Panc1 (cell line): ENCODE measurements at regions not wholly inside any gene's neighbourhood (a gene's known extent, or its start where the extent isn't known, plus 50 kb on each side); places are given as distances from the start of the nearest gene placed in this dataset.

ENCODE experiments used
- ATAC-seq: fragments of 200-7000 bp; cut with Tn5 transposase; 2 replicates; pipeline ENCODE4 v1.9.1; 2020; ENCODE audit warnings: mild to moderate bottlenecking, moderate library complexity
- BruUV-seq: library from RNA; stranded (reverse); fragments of 400-500 nt; replicated peaks from 2 replicates; lab custom pipeline; 2021; lab: Mats Ljungman, UMichigan
- CTCF ChIA-PET: fragments of 300-600 bp; sonication (Branson Sonifier 250); formaldehyde crosslinking; loops from one replicate; lab custom pipeline; 2022; ENCODE audit warnings: antibody characterized with exemption; lab: Charles Lee
- POLR2A ChIA-PET: fragments of 300-600 bp; sonication (Branson Sonifier 250); formaldehyde crosslinking; loops from one replicate; lab custom pipeline; 2022; ENCODE audit warnings: antibody characterized with exemption; lab: Charles Lee
- DNase-seq: peaks from one replicate; pipeline ENCODE4 v3.0.0-alpha.2; 2010; ENCODE audit warnings: low read depth, low spot score
- H3K27ac ChIP-seq: 2 replicates; pipeline ENCODE4 v1.5.1; 2011; ENCODE audit warnings: mild to moderate bottlenecking, low read length, inconsistent platforms
- H3K27me3 ChIP-seq: fragments of 200-500 bp; sonication (Bioruptor generic); 2 replicates; pipeline ENCODE4 v1.6.0; 2014; ENCODE audit warnings: low read length, inconsistent platforms; ENCODE audit not compliant: control insufficient read depth, insufficient read depth
- H3K36me3 ChIP-seq: fragments of 200-500 bp; sonication (Bioruptor generic); 2 replicates; pipeline ENCODE4 v1.5.1; 2014; ENCODE audit warnings: inconsistent platforms, mild to moderate bottlenecking, low read length, moderate library complexity; ENCODE audit not compliant: control insufficient read depth, insufficient read depth
- H3K4me1 ChIP-seq: 2 replicates; pipeline ENCODE4 v1.5.1; 2011; ENCODE audit warnings: inconsistent platforms, mild to moderate bottlenecking, low read length, moderate library complexity; ENCODE audit not compliant: control insufficient read depth, insufficient read depth
- H3K4me3 ChIP-seq, 2 experiments: 2 replicates each; pipeline ENCODE4 v1.5.1; 2011 to 2012; ENCODE audit warnings: low read depth in 2 of 2, low read length in 2 of 2, mild to moderate bottlenecking in 2 of 2, inconsistent platforms in 1 of 2, moderate library complexity in 1 of 2
- H3K9me3 ChIP-seq: fragments of 200-500 bp; sonication (Bioruptor generic); 2 replicates; pipeline ENCODE4 v1.5.1; 2014; ENCODE audit warnings: low read depth, mild to moderate bottlenecking, inconsistent platforms, low read length, moderate library complexity; ENCODE audit not compliant: control insufficient read depth, insufficient read depth
- CTCF ChIP-seq: fragments of 450-650 bp; IDR thresholded peaks from 2 replicates; pipeline ENCODE4 v1.5.1; 2017; ENCODE audit warnings: mild to moderate bottlenecking
- POLR2AphosphoS5 ChIP-seq: IDR thresholded peaks from 2 replicates; pipeline ENCODE4 v1.6.1; 2012; ENCODE audit warnings: mild to moderate bottlenecking, low read depth, low read length, moderate library complexity
- SIN3A ChIP-seq: IDR thresholded peaks from 2 replicates; pipeline ENCODE4 v1.6.1; 2012; ENCODE audit warnings: low read depth, mild to moderate bottlenecking, low read length, moderate library complexity, borderline replicate concordance; ENCODE audit not compliant: insufficient read depth
- TCF7L2 ChIP-seq: IDR thresholded peaks from 2 replicates; pipeline ENCODE4 v1.6.1; 2011; ENCODE audit warnings: mild to moderate bottlenecking, low read depth, low read length, inconsistent platforms
- in situ Hi-C: cut with HindIII; loops from 2 replicates; pipeline ENCODE4 v1.10.0; 2016; ENCODE audit warnings: low sequenced_read_pairs, low pct_unique_long_range_greater_than_20kb
- intact Hi-C: fragments of 100-400 bp; cut with micrococcal nuclease; formaldehyde crosslinking; loops from one replicate; pipeline ENCODE4 v1.10.0; 2022; ENCODE audit not compliant: unreplicated experiment
- TF ChIP-seq, protein P1 (sequence below), 2 experiments: IDR thresholded peaks; 2 replicates each; pipeline ENCODE4 v1.6.1; 2011 to 2012; ENCODE audit warnings: low read depth in 2 of 2, control low read depth in 1 of 2, low read length in 1 of 2, mild to moderate bottlenecking in 1 of 2, moderate library complexity in 1 of 2; ENCODE audit not compliant: insufficient read depth in 1 of 2

DNA sequence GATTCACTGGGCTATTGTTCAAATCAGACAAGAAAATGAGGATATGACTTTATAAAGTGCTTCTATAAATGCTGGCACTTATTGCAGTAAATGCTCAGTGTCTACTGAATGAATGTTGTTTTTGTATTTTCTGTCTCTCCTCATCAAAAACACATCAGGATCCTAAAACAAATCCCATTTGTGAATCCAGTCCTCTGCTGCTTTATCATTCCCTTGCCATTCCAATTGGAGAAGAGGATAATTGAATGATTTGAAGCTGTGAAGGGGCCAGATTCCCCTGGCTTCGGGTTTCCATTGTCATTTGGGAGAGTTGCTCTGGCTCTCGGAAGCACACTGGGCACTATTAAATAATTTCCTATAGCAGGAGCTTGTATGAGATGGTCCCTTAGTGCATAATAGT, 666.8 kb downstream of the ACTL7B start:
- no peaks in the 10 kb centered on the region for H3K27me3 ChIP-seq
- no peak overlapping the region for H3K27ac ChIP-seq
- ATAC-seq (no peak), DNase-seq (no peak)
- H3K9me3 ChIP-seq, result no peaks in the 10 kb centered on the region
- TF ChIP-seq SIN3A (no peak), TCF7L2 (no peak), POLR2AphosphoS5 (no peak), CTCF (no peak)
- TF ChIP-seq, protein P1, sequence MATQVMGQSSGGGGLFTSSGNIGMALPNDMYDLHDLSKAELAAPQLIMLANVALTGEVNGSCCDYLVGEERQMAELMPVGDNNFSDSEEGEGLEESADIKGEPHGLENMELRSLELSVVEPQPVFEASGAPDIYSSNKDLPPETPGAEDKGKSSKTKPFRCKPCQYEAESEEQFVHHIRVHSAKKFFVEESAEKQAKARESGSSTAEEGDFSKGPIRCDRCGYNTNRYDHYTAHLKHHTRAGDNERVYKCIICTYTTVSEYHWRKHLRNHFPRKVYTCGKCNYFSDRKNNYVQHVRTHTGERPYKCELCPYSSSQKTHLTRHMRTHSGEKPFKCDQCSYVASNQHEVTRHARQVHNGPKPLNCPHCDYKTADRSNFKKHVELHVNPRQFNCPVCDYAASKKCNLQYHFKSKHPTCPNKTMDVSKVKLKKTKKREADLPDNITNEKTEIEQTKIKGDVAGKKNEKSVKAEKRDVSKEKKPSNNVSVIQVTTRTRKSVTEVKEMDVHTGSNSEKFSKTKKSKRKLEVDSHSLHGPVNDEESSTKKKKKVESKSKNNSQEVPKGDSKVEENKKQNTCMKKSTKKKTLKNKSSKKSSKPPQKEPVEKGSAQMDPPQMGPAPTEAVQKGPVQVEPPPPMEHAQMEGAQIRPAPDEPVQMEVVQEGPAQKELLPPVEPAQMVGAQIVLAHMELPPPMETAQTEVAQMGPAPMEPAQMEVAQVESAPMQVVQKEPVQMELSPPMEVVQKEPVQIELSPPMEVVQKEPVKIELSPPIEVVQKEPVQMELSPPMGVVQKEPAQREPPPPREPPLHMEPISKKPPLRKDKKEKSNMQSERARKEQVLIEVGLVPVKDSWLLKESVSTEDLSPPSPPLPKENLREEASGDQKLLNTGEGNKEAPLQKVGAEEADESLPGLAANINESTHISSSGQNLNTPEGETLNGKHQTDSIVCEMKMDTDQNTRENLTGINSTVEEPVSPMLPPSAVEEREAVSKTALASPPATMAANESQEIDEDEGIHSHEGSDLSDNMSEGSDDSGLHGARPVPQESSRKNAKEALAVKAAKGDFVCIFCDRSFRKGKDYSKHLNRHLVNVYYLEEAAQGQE (IDR thresholded peaks at IDR 0.05; ENCODE audit: insufficient read depth in 1 of 2, low read depth in 2 of 2, low read length in 1 of 2), result no peak
- H3K4me3 ChIP-seq, result no peak overlapping the region
- no peaks in the 10 kb centered on the region for H3K36me3 ChIP-seq
- BruUV-seq, result no TSS peak
- ChIA-PET POLR2A (no interaction called here), CTCF (no interaction called here)
- in situ Hi-C loops (no loop called here), intact Hi-C loops (no loop called here)
- no peaks in the 10 kb centered on the region for H3K4me1 ChIP-seq

GRCh38 chr9:108188482-108188881, 667.3 kb downstream of the ACTL7B start:
- no peaks in the 10 kb centered on the region for H3K36me3 ChIP-seq
- ChIA-PET CTCF (no interaction called here), POLR2A (no interaction called here)
- DNase-seq (no peak), ATAC-seq (no peak)
- H3K4me3 ChIP-seq, result no peak overlapping the region
- TF ChIP-seq SIN3A (no peak), POLR2AphosphoS5 (no peak), TCF7L2 (no peak), CTCF (no peak)
- TF ChIP-seq, protein P1 (IDR thresholded peaks at IDR 0.05; ENCODE audit: insufficient read depth in 1 of 2, low read depth in 2 of 2, low read length in 1 of 2), result no peak
- no peaks in the 10 kb centered on the region for H3K9me3 ChIP-seq
- no TSS peak for BruUV-seq
- H3K27ac ChIP-seq, result no peak overlapping the region
- in situ Hi-C loops (no loop called here), intact Hi-C loops (no loop called here)
- H3K27me3 ChIP-seq, result no peaks in the 10 kb centered on the region
- no peaks in the 10 kb centered on the region for H3K4me1 ChIP-seq
